OCI-LY7 (cell line): ENCODE measurements at regions not wholly inside any gene's neighbourhood (a gene's known extent, or its start where the extent isn't known, plus 50 kb on each side); places are given as distances from the start of the nearest gene placed in this dataset.

Source experiments
- EZH2phosphoT487 ChIP-seq: fragments of 200-600 bp; sonication (generic); IDR thresholded peaks from 2 replicates; pipeline ENCODE4 v1.6.1; 2018; ENCODE audit warnings: low read depth, borderline replicate concordance, mild to moderate bottlenecking, mixed run types, antibody characterized with exemption, low read length, moderate library complexity, mixed read lengths
- TF ChIP-seq, protein P1 (sequence below): fragments of 200-600 bp; sonication (generic); conservative IDR thresholded peaks from 2 replicates; pipeline ENCODE4 v1.5.1; 2014; ENCODE audit warnings: mild to moderate bottlenecking, antibody characterized with exemption, low read length, moderate library complexity, mixed read lengths

DNA sequence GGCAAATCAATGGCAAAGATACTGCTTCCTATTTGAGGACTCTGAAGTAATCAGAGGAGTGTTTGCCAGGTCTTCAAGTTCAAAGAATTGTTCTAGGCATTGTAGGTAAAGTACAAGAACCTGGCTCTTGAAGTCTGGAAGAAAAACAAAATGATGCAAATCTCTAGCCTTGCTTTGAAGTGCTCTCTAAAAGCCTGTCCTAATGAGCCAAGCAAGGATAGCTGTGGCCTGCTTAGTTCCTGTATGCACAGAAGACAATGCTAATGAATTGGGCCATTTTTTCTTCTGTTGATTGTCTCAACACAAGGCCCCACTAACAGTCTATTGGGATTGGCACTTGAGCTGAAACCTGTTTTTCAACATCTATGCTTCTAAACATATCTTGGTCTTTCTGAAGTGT, 165.0 kb upstream of the POU3F2 start:
- TF ChIP-seq, protein P1, sequence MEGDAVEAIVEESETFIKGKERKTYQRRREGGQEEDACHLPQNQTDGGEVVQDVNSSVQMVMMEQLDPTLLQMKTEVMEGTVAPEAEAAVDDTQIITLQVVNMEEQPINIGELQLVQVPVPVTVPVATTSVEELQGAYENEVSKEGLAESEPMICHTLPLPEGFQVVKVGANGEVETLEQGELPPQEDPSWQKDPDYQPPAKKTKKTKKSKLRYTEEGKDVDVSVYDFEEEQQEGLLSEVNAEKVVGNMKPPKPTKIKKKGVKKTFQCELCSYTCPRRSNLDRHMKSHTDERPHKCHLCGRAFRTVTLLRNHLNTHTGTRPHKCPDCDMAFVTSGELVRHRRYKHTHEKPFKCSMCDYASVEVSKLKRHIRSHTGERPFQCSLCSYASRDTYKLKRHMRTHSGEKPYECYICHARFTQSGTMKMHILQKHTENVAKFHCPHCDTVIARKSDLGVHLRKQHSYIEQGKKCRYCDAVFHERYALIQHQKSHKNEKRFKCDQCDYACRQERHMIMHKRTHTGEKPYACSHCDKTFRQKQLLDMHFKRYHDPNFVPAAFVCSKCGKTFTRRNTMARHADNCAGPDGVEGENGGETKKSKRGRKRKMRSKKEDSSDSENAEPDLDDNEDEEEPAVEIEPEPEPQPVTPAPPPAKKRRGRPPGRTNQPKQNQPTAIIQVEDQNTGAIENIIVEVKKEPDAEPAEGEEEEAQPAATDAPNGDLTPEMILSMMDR, result no peak
- TF ChIP-seq EZH2phosphoT487, result no peak
